ENCODE measurements at regions not wholly inside any gene's neighbourhood (a gene's known extent, or its start where the extent isn't known, plus 50 kb on each side); places are given as distances from the start of the nearest gene placed in this dataset.
A peak's percentile ranks its signal among the peaks of the same experiment; 100 is the strongest.

DNA sequence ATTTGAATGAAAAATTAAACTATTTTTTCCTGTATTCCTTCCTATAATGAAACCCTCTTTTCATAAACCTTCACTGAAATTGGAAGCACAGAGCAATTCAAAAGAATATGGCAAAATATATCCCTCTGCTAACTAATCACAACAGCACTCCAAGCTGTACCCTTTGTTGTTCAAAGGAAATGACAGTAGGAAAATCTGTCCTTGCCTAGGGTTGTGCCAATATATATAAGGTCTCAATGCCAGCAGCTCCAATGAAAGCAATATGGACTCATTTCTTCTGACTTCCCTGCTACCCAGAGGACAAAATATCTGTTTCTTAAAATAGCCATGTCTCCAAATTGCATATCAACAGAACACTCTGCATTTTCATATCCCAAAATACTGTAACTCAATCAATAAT, 373.9 kb upstream of the MC4R start:
- Histone ChIP-seq H3K4me1 (replicated peaks in 1 of 2) (no peaks in the 10 kb centered on the region), H3K4me3 (no peak overlapping the region), H3K27ac (no peak overlapping the region)
- ATAC-seq (replicated peaks in 6 of 8) = no peak
- in situ Hi-C loops (cut with MboI; ENCODE audit: low pct_unique_long_range_greater_than_20kb in 2 of 9, low sequenced_read_pairs in 9 of 9, unreplicated experiment in 9 of 9) = no loop called here

DNA sequence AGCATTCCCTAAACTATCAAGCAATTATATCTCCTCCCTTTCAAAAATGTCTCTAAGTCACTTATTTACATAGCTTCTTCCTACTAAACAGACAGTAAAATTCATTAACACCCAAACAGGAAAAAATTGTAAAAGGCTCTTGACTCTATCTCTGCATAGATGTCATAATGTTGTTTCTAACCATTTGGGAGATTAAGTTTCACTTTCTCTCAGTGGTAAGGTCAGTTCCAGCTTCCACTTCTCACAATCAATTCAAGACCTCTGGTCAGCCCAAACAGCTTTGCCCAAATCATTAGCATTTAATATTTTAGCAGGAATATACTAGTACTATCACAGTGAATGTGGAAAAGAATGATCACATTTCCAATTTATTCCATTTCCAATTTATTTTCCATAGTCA, 374.3 kb upstream of the MC4R start:
- Histone ChIP-seq H3K4me1 (replicated peaks in 1 of 2) (no peaks in the 10 kb centered on the region), H3K4me3 (no peak overlapping the region), H3K27ac (no peak overlapping the region)
- peak in 1 of 8 experiments; percentile 53 for ATAC-seq (replicated peaks in 6 of 8)
- in situ Hi-C loops (cut with MboI; ENCODE audit: low pct_unique_long_range_greater_than_20kb in 2 of 9, low sequenced_read_pairs in 9 of 9, unreplicated experiment in 9 of 9) = no loop called here

GRCh38 chr18:60753753-60754152, 381.2 kb upstream of the MC4R start:
- WGBS, 10 experiments = 5 to 93% (median 62%) methylated on average over 1 to 3 of the region's 3 CpGs
- Histone ChIP-seq H3K4me1 (replicated peaks in 1 of 2) (no peaks in the 10 kb centered on the region), H3K27ac (no peak overlapping the region), H3K4me3 (no peak overlapping the region)
- in situ Hi-C loops (cut with MboI; ENCODE audit: low pct_unique_long_range_greater_than_20kb in 2 of 9, low sequenced_read_pairs in 9 of 9, unreplicated experiment in 9 of 9) = no loop called here
- no peak for ATAC-seq (replicated peaks in 6 of 8)

DNA sequence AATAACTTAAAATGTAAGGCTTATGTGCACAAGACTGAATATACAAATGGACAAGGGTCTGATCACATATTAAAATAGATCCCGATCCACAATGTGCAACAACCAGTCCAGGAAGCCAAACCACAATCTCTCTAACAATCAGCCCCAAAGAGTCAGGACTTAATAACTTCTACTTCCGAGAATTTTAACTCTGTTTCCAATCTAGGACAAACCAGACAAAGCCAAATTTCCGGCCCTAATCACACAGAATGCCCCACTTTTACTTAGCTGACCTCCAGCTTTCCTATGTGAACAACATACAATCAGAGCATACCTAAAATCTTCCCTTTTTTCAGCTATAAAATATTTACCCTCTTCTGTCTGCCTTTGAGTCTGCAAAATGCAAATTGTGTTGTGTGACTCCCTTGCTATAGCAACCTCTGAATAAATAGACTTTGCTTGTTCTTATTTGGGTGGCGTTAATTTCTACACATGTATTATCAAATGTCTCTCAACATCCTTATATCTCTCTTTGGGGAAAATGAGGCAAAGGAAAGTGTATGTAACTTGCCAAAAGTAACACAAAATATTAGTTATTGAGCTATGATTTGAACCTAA, 381.9 kb upstream of the MC4R start:
- Histone ChIP-seq H3K27ac (no peak overlapping the region), H3K4me3 (no peak overlapping the region), H3K4me1 (replicated peaks in 1 of 2) (no peaks in the 10 kb centered on the region)
- ATAC-seq (replicated peaks in 6 of 8) = peak in 2 of 8 experiments; percentile 74 to 80
- 0 to 100% (median 86%) methylated on average over 1 to 4 of the region's 4 CpGs; no CpG with 5 or more reads in 1 of the 10 experiments for whole genome bisulfite sequencing, 10 experiments
- in situ Hi-C loops (cut with MboI; ENCODE audit: low pct_unique_long_range_greater_than_20kb in 2 of 9, low sequenced_read_pairs in 9 of 9, unreplicated experiment in 9 of 9) = no loop called here

GRCh38 chr18:60755134-60755533, 382.6 kb upstream of the MC4R start:
- in situ Hi-C loops (cut with MboI; ENCODE audit: low pct_unique_long_range_greater_than_20kb in 2 of 9, low sequenced_read_pairs in 9 of 9, unreplicated experiment in 9 of 9) = no loop called here
- Histone ChIP-seq H3K4me1 (replicated peaks in 1 of 2) (no peaks in the 10 kb centered on the region), H3K27ac (no peak overlapping the region), H3K4me3 (no peak overlapping the region)
- no peak for ATAC-seq (replicated peaks in 6 of 8)
- WGBS, 10 experiments = 0 to 85% (median 71%) methylated on average over 1 to 5 of the region's 5 CpGs; no CpG with 5 or more reads in 3 of the 10 experiments

DNA sequence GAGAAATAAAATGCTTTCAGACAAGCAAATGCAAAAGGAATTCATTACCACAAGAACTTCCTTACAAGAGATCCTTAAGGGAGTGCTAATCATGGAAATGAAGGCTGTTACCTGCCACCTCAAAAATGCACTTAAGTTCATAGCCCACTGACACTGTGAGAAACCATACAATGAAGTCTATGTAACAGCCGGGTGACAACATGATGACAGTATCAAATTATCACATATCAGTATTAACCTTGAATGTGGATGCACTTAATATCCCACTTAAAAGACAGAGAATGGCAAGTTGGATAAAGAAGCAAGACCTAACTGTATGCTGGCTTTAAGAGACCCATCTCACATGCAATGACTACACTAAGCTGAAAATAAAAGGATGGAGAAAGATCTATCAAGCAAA, 403.4 kb upstream of the MC4R start:
- Histone ChIP-seq H3K27ac (no peak overlapping the region), H3K4me1 (replicated peaks in 1 of 2) (no peaks in the 10 kb centered on the region), H3K4me3 (no peak overlapping the region)
- in situ Hi-C loops (cut with MboI; ENCODE audit: low pct_unique_long_range_greater_than_20kb in 2 of 9, low sequenced_read_pairs in 9 of 9, unreplicated experiment in 9 of 9) = no loop called here
- WGBS, 10 experiments = 50 to 100% (median 80%) methylated on average over 1 of the region's 1 CpG; no CpG with 5 or more reads in 4 of the 10 experiments
- ATAC-seq (replicated peaks in 6 of 8) = no peak

DNA sequence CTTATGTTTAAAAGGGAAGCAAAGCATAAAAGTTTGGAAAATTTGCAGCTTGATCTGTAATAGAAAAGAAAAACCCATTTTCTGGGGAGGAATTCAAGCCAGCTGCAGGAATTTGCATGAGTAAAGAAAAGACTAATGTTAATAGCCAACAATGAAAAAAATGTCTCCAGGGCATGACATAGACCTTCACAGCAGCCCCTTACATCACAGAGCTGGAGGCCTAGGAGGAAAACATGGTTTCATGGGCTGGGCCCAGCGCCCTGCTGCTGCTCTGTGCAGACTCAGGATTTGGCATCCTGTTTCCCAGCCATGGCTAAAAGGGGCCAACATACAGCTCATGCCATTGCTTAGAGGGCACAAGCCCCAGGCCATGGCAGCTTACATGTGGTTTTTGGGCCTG, 411.6 kb upstream of the MC4R start:
- Histone ChIP-seq H3K27ac (no peak overlapping the region), H3K4me1 (replicated peaks in 1 of 2) (no peaks in the 10 kb centered on the region), H3K4me3 (no peak overlapping the region)
- in situ Hi-C loops (cut with MboI; ENCODE audit: low pct_unique_long_range_greater_than_20kb in 2 of 9, low sequenced_read_pairs in 9 of 9, unreplicated experiment in 9 of 9) = no loop called here
- WGBS, 10 experiments = 0 to 100% (median 80%) methylated on average over 1 of the region's 1 CpG; no CpG with 5 or more reads in 5 of the 10 experiments
- ATAC-seq (replicated peaks in 6 of 8) = peak in 2 of 8 experiments; percentile 51 to 59

DNA sequence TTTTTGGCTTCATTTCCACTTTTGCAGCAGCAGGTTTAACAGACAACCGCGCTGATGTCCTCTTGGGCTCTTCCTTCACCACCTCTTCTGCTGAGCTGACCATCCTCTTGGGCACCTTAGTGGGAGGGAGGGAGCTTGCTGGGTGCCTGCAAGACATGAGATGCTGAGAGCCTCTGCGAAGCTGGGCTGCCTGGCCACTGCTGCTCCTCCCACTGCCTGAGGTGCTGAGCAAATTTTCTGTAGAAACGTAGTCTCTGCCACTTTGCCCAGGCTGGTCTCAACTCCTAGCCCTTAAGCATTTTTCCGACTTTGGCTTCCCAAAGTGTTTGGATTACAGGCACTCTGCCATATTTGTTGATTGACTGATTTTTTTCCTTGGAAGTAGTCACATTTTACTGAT, 422.2 kb upstream of the MC4R start:
- 0 to 93% (median 73%) methylated on average over 2 to 5 of the region's 5 CpGs; no CpG with 5 or more reads in 1 of the 10 experiments for WGBS, 10 experiments
- Histone ChIP-seq H3K4me1 (replicated peaks in 1 of 2) (no peaks in the 10 kb centered on the region), H3K27ac (no peak overlapping the region), H3K4me3 (no peak overlapping the region)
- in situ Hi-C loops (cut with MboI; ENCODE audit: low pct_unique_long_range_greater_than_20kb in 2 of 9, low sequenced_read_pairs in 9 of 9, unreplicated experiment in 9 of 9) = no loop called here
- no peak for ATAC-seq (replicated peaks in 6 of 8)

GRCh38 chr18:60804415-60804814, 431.8 kb upstream of the MC4R start:
- 10 to 62% (median 33%) methylated on average over 1 to 3 of the region's 3 CpGs for WGBS, 10 experiments
- Histone ChIP-seq H3K4me3 (no peak overlapping the region), H3K27ac (peak overlapping the region in 1 of 2 donors; percentile 27), H3K4me1 (replicated peaks in 1 of 2) (peaks cover 5 to 17% of the 10 kb centered on the region in 2 donors)
- in situ Hi-C loops (cut with MboI; ENCODE audit: low pct_unique_long_range_greater_than_20kb in 2 of 9, low sequenced_read_pairs in 9 of 9, unreplicated experiment in 9 of 9) = loop anchor here in 1 of 9 experiments (25.0 kb wide), 1 partner anchor 683 kb away; no protein-coding TSS in a partner anchor
- peak in 3 of 8 experiments; percentile 48 to 70 (median 65) for ATAC-seq (replicated peaks in 6 of 8)

DNA sequence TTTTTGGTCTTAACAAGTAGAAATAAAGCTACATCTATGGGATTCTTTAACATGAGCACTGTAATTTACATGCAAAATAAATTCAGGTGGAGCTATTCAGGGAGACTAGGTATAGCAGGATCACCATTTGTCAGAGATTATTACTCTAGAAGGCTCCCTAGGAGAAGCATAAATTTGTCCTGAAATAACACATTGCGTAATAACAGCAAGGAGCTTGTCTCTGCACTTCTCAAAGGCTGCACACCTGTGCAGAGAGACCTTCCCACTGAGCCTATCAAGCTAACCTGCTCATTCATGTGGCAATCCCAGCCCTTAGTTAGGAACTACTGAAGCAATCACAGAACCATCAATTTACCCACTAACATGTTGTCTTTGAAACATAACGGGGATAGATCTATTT, 437.4 kb upstream of the MC4R start:
- Histone ChIP-seq H3K27ac (no peak overlapping the region), H3K4me3 (no peak overlapping the region), H3K4me1 (replicated peaks in 1 of 2) (peaks cover under 1 to 19% of the 10 kb centered on the region in 2 donors)
- 20 to 100% (median 84%) methylated on average over 1 to 2 of the region's 2 CpGs; no CpG with 5 or more reads in 3 of the 10 experiments for WGBS, 10 experiments
- in situ Hi-C loops (cut with MboI; ENCODE audit: low pct_unique_long_range_greater_than_20kb in 2 of 9, low sequenced_read_pairs in 9 of 9, unreplicated experiment in 9 of 9) = loop anchor here in 1 of 9 experiments (25.0 kb wide), 1 partner anchor 677 kb away; no protein-coding TSS in a partner anchor
- no peak for ATAC-seq (replicated peaks in 6 of 8)

DNA sequence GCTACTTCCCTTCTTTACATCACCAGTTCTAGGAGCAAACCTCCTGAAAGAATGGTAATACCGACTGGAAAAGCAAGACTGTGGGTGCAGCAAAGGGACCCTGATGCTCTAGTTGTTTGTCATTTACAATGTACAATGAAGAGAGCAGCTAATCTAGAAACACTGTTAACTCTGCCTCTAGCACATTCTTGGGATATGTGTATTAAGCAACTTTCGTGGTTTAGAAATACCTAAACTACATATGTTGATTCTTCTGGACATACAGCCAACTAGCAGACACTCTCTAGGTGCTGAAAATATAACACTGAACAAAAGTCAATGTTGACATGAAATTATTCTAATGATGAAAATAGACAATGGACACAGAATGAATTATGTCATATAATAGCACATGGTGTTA, 440.3 kb upstream of the MC4R start:
- Histone ChIP-seq H3K27ac (no peak overlapping the region), H3K4me1 (replicated peaks in 1 of 2) (peaks cover 0 to 13% of the 10 kb centered on the region in 2 donors), H3K4me3 (no peak overlapping the region)
- no peak for ATAC-seq (replicated peaks in 6 of 8)
- 0 to 100% (median 79%) methylated on average over 1 to 2 of the region's 2 CpGs; no CpG with 5 or more reads in 1 of the 10 experiments for WGBS, 10 experiments
- in situ Hi-C loops (cut with MboI; ENCODE audit: low pct_unique_long_range_greater_than_20kb in 2 of 9, low sequenced_read_pairs in 9 of 9, unreplicated experiment in 9 of 9) = loop anchor here in 1 of 9 experiments (25.0 kb wide), 1 partner anchor 674 kb away; no protein-coding TSS in a partner anchor

- Histone ChIP-seq H3K4me1 (replicated peaks in 1 of 2) (no peaks in the 10 kb centered on the region), H3K27ac (no peak overlapping the region), H3K4me3 (no peak overlapping the region)
- in situ Hi-C loops (cut with MboI; ENCODE audit: low pct_unique_long_range_greater_than_20kb in 2 of 9, low sequenced_read_pairs in 9 of 9, unreplicated experiment in 9 of 9) = no loop called here
- 17 to 93% (median 60%) methylated on average over 1 to 2 of the region's 2 CpGs; no CpG with 5 or more reads in 3 of the 10 experiments for WGBS, 10 experiments
- ATAC-seq (replicated peaks in 6 of 8) = no peak
Observed at GRCh38 chr18:60826346-60826745, 453.8 kb upstream of the MC4R start.

GRCh38 chr18:60831971-60832370, 459.4 kb upstream of the MC4R start:
- Histone ChIP-seq H3K4me1 (replicated peaks in 1 of 2) (no peaks in the 10 kb centered on the region), H3K27ac (no peak overlapping the region), H3K4me3 (no peak overlapping the region)
- no peak for ATAC-seq (replicated peaks in 6 of 8)
- in situ Hi-C loops (cut with MboI; ENCODE audit: low pct_unique_long_range_greater_than_20kb in 2 of 9, low sequenced_read_pairs in 9 of 9, unreplicated experiment in 9 of 9) = no loop called here
- WGBS, 10 experiments = 0 to 100% (median 100%) methylated on average over 1 of the region's 1 CpG; no CpG with 5 or more reads in 1 of the 10 experiments

DNA sequence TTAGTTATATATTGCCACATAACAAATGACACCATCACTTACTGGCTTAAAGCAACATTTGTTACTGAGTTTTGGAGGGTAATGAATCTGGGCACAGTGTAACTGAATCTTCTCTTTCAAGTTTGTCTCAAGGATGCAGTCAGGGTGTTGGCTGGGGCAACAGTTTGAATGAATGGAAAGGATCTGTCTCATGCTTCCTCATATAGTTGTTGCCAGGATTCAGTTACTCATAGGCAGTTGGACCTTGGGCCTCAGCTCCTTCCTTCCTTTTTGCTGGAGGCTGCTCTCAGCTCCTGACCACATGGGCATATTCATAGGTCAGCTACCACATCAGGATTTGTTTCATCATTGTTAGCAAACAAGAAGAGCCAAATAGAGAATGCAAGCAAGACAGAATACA, 466.1 kb upstream of the MC4R start:
- in situ Hi-C loops (cut with MboI; ENCODE audit: low pct_unique_long_range_greater_than_20kb in 2 of 9, low sequenced_read_pairs in 9 of 9, unreplicated experiment in 9 of 9) = no loop called here
- ATAC-seq (replicated peaks in 6 of 8) = peak in 4 of 8 experiments; percentile 29 to 98 (median 94)
- no peak overlapping the region for H3K4me3 ChIP-seq
- H3K4me1 ChIP-seq (replicated peaks in 1 of 2) = no peaks in the 10 kb centered on the region
- no peak overlapping the region for H3K27ac ChIP-seq
